ENCODE measurements at regions not wholly inside any gene's neighbourhood (a gene's known extent, or its start where the extent isn't known, plus 50 kb on each side); places are given as distances from the start of the nearest gene placed in this dataset.

DNA sequence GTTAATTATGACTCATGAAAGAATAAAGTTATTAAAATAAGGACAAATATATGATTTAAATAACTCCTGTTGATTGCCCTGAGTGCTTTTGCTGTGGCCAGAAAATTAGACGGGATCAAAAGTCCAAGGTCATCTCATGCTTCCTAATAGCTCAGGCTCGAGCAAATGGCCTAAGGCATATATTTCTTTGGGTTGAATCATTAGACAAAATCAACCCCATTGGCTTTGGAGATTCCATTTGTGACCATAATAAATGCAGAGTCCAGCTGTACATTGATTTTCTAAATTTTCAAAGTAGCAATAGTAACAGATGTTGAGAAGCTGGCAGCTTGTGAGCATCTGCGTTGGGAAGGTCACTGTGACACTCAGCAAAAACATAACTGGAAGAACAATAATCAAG is 464.5 kb upstream of the TGFBR2 start:
- H3K27ac Mint-ChIP-seq: no peak overlapping the region
- DNase-seq: no peak
- no peaks in the 10 kb centered on the region for H3K4me1 Mint-ChIP-seq
- no peaks in the 10 kb centered on the region for H3K36me3 Mint-ChIP-seq (ENCODE audit: low read depth)
- H3K4me3 Mint-ChIP-seq: no peak overlapping the region
- H3K27me3 Mint-ChIP-seq (ENCODE audit: low read depth, poor library complexity): no peaks in the 10 kb centered on the region
- H3K9me3 Mint-ChIP-seq: no peaks in the 10 kb centered on the region
- TF ChIP-seq, protein P1, sequence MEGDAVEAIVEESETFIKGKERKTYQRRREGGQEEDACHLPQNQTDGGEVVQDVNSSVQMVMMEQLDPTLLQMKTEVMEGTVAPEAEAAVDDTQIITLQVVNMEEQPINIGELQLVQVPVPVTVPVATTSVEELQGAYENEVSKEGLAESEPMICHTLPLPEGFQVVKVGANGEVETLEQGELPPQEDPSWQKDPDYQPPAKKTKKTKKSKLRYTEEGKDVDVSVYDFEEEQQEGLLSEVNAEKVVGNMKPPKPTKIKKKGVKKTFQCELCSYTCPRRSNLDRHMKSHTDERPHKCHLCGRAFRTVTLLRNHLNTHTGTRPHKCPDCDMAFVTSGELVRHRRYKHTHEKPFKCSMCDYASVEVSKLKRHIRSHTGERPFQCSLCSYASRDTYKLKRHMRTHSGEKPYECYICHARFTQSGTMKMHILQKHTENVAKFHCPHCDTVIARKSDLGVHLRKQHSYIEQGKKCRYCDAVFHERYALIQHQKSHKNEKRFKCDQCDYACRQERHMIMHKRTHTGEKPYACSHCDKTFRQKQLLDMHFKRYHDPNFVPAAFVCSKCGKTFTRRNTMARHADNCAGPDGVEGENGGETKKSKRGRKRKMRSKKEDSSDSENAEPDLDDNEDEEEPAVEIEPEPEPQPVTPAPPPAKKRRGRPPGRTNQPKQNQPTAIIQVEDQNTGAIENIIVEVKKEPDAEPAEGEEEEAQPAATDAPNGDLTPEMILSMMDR (IDR thresholded peaks at IDR 0.05): no peak

DNA sequence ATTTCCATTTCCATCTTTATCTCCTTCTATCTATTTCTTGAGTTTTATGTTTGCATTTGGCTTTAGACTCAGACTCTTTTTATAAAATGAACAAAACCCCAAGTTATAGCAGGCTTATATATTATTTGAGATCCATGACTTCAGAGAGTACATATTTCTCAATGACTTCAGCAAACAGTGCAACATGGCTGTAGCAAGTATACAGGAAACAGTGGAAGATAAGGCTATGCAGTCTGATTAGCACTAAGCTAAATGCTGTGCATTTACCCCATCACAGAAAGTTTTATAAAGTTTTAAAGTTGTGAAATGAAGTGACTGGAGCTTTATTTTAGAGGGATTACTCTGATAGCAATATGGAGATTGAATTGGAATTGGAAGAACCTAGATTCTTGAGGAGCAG is 463.5 kb upstream of the TGFBR2 start:
- Mint-ChIP-seq H3K9me3 (no peaks in the 10 kb centered on the region), H3K36me3 (ENCODE audit: low read depth) (no peaks in the 10 kb centered on the region), H3K27ac (no peak overlapping the region), H3K27me3 (ENCODE audit: low read depth, poor library complexity) (no peaks in the 10 kb centered on the region), H3K4me1 (no peaks in the 10 kb centered on the region), H3K4me3 (no peak overlapping the region)
- TF ChIP-seq, protein P1 (IDR thresholded peaks at IDR 0.05): no peak
- no peak for DNase-seq

DNA sequence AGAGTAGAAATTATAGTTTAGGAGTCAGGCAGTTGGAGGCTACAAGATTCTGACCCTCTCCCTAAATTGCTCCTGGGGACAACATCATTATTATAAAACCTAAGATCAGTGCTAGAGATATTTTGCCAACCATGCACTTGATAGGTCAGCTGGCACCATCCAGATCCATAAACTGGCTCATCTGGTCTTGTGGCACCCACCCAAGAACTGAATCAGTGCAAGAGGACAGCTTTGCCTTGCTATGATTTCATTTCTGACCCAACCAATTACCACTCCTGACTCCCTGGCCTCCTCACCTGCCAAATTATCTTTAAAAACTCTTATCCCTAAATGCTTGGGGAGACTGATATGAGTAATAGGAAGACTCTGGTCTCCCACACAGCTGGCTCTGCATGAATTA is 461.1 kb upstream of the TGFBR2 start:
- TF ChIP-seq, protein P1 (IDR thresholded peaks at IDR 0.05): no peak
- Mint-ChIP-seq H3K36me3 (ENCODE audit: low read depth) (no peaks in the 10 kb centered on the region), H3K4me1 (no peaks in the 10 kb centered on the region), H3K9me3 (no peaks in the 10 kb centered on the region), H3K4me3 (no peak overlapping the region), H3K27ac (no peak overlapping the region), H3K27me3 (ENCODE audit: low read depth, poor library complexity) (no peaks in the 10 kb centered on the region)
- DNase-seq: no peak

DNA sequence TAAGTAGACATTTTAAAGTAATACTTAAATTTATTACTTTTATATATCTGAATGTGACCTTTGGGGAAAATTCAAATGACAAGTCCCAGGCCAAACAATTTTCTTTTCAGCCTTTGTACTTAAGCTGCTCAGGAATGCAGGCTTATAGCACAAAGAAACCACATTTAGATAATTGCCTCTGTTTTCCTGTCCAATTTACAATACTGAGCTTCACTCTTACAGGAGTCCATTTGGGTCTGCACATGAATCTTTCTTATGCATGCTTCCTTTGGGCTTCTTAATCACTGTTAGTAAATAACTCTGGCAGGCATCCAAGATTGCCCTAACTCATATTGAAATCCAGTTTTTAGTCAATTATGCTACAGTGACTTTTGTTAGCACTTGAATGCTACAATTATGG is 459.4 kb upstream of the TGFBR2 start:
- no peaks in the 10 kb centered on the region for H3K4me1 Mint-ChIP-seq
- H3K27ac Mint-ChIP-seq: no peak overlapping the region
- no peak overlapping the region for H3K4me3 Mint-ChIP-seq
- DNase-seq: no peak
- no peaks in the 10 kb centered on the region for H3K9me3 Mint-ChIP-seq
- no peaks in the 10 kb centered on the region for H3K27me3 Mint-ChIP-seq (ENCODE audit: low read depth, poor library complexity)
- no peaks in the 10 kb centered on the region for H3K36me3 Mint-ChIP-seq (ENCODE audit: low read depth)
- TF ChIP-seq, protein P1 (IDR thresholded peaks at IDR 0.05): no peak

DNA sequence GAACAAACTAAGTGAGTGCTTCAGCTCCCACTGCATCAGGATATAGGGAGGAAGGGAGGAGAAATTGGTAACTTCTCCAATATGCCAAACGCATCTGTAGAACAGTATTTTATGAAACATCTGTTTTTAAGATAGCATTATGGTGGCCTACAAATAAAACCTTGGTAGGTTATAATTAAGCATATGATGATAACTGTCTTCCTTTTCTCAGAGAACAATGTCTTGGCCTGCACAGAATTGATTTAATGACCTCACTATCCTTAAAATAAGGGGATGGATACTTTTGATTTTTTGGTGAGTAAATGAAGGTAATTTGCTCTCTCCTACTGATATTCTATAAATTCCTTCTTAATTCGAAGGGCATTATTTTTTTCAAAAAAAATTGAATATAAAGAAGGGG is 451.5 kb upstream of the TGFBR2 start:
- H3K27me3 Mint-ChIP-seq (ENCODE audit: low read depth, poor library complexity): no peaks in the 10 kb centered on the region
- no peak overlapping the region for H3K4me3 Mint-ChIP-seq
- TF ChIP-seq, protein P1 (IDR thresholded peaks at IDR 0.05): no peak
- DNase-seq: no peak
- no peaks in the 10 kb centered on the region for H3K4me1 Mint-ChIP-seq
- no peak overlapping the region for H3K27ac Mint-ChIP-seq
- H3K36me3 Mint-ChIP-seq (ENCODE audit: low read depth): no peaks in the 10 kb centered on the region
- H3K9me3 Mint-ChIP-seq: no peaks in the 10 kb centered on the region

DNA sequence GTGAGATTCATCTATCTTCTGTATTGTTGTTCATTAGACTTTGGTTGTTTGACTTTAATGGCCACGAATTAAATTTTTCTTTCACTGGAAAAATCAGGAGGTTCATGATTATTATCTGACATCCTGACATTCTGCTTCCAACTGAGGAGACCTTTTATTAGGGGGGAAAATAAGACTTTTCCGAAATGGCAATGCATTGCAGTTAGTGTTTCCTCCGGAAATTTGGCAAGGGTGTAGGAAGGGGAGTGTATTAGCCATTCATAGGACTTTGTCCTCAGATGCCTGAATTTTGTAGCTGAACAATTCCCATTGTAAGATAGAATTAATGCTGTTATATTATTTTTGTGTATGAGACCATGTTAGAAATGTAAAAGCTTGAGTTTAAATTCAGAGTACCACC is 450.6 kb upstream of the TGFBR2 start:
- no peaks in the 10 kb centered on the region for H3K36me3 Mint-ChIP-seq (ENCODE audit: low read depth)
- no peak for DNase-seq

More for the DNA sequence above, 450.6 kb upstream of the TGFBR2 start:
- Mint-ChIP-seq H3K27ac (no peak overlapping the region), H3K27me3 (ENCODE audit: low read depth, poor library complexity) (no peaks in the 10 kb centered on the region), H3K4me3 (no peak overlapping the region), H3K9me3 (no peaks in the 10 kb centered on the region), H3K4me1 (no peaks in the 10 kb centered on the region)
- TF ChIP-seq, protein P1 (IDR thresholded peaks at IDR 0.05): no peak
